HEK293T (cell line): ENCODE measurements at regions not wholly inside any gene's neighbourhood (a gene's known extent, or its start where the extent isn't known, plus 50 kb on each side); places are given as distances from the start of the nearest gene placed in this dataset.

Experiments
- ARNT ChIP-seq: fragments of 450-650 bp; IDR thresholded peaks from 2 replicates; pipeline ENCODE4 v1.6.1; 2017; ENCODE audit warnings: mild to moderate bottlenecking
- BHLHE40 ChIP-seq: fragments of 450-650 bp; IDR thresholded peaks from 2 replicates; pipeline ENCODE4 v1.6.1; 2016; ENCODE audit warnings: mild to moderate bottlenecking, moderate library complexity, borderline replicate concordance
- CTBP1 ChIP-seq: fragments of 450-650 bp; IDR thresholded peaks from 2 replicates; pipeline ENCODE4 v1.6.1; 2016; ENCODE audit warnings: borderline replicate concordance
- ELF4 ChIP-seq: fragments of 450-650 bp; IDR thresholded peaks from 2 replicates; pipeline ENCODE4 v1.6.1; 2017; ENCODE audit warnings: antibody characterized with exemption
- FOXA1 ChIP-seq: fragments of 450-650 bp; IDR thresholded peaks from 2 replicates; pipeline ENCODE4 v1.6.1; 2016; ENCODE audit warnings: mild to moderate bottlenecking
- FOXK2 ChIP-seq: fragments of 450-650 bp; IDR thresholded peaks from 2 replicates; pipeline ENCODE4 v1.6.1; 2016; ENCODE audit warnings: mild to moderate bottlenecking
- SP1 ChIP-seq: fragments of 450-650 bp; IDR thresholded peaks from 2 replicates; pipeline ENCODE4 v1.6.1; 2017
- SUZ12 ChIP-seq: fragments of 450-650 bp; IDR thresholded peaks from 2 replicates; pipeline ENCODE4 v1.6.1; 2016; ENCODE audit warnings: mild to moderate bottlenecking
- ZNF384 ChIP-seq: fragments of 450-650 bp; IDR thresholded peaks from 2 replicates; pipeline ENCODE4 v1.6.1; 2016
- TF ChIP-seq, protein P1 (sequence below): fragments of 450-650 bp; IDR thresholded peaks from 2 replicates; pipeline ENCODE4 v1.6.1; 2016

DNA sequence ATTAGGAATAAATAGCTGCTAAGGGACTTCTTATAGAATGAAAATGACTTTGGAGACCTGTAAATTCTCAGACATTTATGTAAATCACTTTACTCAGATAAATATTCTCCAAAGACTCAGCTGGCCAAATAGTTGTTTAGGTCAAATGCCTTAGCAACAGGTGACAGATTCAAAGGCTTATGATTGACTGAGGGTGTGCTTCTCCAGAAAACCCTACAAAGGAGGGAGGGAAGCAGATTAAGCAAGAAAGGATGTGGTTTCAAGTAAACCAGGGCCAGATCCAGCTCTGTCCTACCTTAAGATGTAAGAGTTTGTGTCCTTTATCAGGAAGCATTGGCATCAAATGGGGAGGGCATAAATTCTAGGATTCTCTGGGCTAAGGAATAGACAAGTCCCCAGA, 433.0 kb downstream of the TLE1 start:
- TF ChIP-seq SUZ12 (no peak), FOXA1 (no peak), ARNT (no peak), BHLHE40 (no peak), ELF4 (no peak), FOXK2 (no peak), ZNF384 (no peak), SP1 (no peak), CTBP1 (no peak)
- TF ChIP-seq, protein P1, sequence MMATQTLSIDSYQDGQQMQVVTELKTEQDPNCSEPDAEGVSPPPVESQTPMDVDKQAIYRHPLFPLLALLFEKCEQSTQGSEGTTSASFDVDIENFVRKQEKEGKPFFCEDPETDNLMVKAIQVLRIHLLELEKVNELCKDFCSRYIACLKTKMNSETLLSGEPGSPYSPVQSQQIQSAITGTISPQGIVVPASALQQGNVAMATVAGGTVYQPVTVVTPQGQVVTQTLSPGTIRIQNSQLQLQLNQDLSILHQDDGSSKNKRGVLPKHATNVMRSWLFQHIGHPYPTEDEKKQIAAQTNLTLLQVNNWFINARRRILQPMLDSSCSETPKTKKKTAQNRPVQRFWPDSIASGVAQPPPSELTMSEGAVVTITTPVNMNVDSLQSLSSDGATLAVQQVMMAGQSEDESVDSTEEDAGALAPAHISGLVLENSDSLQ, result no peak
